ENCODE measurements at regions not wholly inside any gene's neighbourhood (a gene's known extent, or its start where the extent isn't known, plus 50 kb on each side); places are given as distances from the start of the nearest gene placed in this dataset.

DNA sequence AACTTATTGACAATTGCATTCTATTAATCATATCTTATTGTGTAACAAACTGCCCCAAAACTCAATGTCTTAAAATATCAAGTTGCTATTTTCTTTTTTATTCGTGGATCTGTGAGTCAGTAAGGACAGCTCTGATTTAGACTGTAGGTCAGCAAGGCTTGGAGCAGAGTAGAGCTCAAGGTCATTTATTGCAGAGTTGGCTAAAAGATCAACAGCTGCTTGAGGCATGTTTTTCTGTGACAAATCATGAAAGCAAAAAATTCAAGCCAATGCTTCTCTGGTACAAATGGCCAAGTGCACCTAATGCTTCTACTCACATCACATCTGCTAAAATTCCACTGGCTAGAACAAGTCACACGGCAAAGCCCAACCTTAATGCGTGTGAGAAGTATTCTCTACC, 497.7 kb upstream of the LRATD1 start:
- no peak overlapping the region for H3K27ac ChIP-seq (ENCODE audit: low read depth, low read length)
- no peak overlapping the region for H2BK15ac ChIP-seq (ENCODE audit: low read length)
- no peak overlapping the region for H2AK5ac ChIP-seq (ENCODE audit: low read depth, low read length)
- no peak overlapping the region for H3K56ac ChIP-seq (replicated peaks; ENCODE audit: insufficient read length, low read depth, low read length)
- no peak overlapping the region for H3K9ac ChIP-seq (replicated peaks in 1 of 4; ENCODE audit: extremely low read depth in 1 of 4, low read depth in 3 of 4, low read length in 3 of 4)
- no peaks in the 10 kb centered on the region for H3K4me1 ChIP-seq (replicated peaks in 1 of 4; ENCODE audit: control insufficient read depth in 3 of 4, insufficient read depth in 4 of 4, low read length in 3 of 4)
- no peaks in the 10 kb centered on the region for H3K27me3 ChIP-seq (replicated peaks in 1 of 4; ENCODE audit: control insufficient read depth in 3 of 4, extremely low read depth in 1 of 4, insufficient read depth in 3 of 4, low read length in 3 of 4)
- no peak overlapping the region for H2BK120ac ChIP-seq (replicated peaks; ENCODE audit: low read depth, low read length)
- no peak overlapping the region for H4K5ac ChIP-seq (ENCODE audit: insufficient read length, low read depth, low read length)
- no peak overlapping the region for H3K23ac ChIP-seq (ENCODE audit: insufficient read length)
- H3K4me3 ChIP-seq (ENCODE audit: extremely low read depth in 1 of 4, insufficient read depth in 2 of 4, low read depth in 3 of 4, low read length in 4 of 4) = no peak overlapping the region
- no peaks in the 10 kb centered on the region for H3K23me2 ChIP-seq (ENCODE audit: low read depth, low read length)
- H3K4me2 ChIP-seq (ENCODE audit: insufficient read depth in 1 of 2, low read depth in 2 of 2, low read length in 2 of 2) = no peak overlapping the region
- H3K36me3 ChIP-seq (ENCODE audit: control insufficient read depth in 2 of 4, insufficient read depth in 4 of 4, low read length in 3 of 4) = no peaks in the 10 kb centered on the region
- no peaks in the 10 kb centered on the region for H3K79me1 ChIP-seq (ENCODE audit: low read depth, low read length)
- FAIRE-seq = no peak
- H2AFZ ChIP-seq (ENCODE audit: low read length) = no peak overlapping the region
- H4K8ac ChIP-seq (ENCODE audit: extremely low read depth, insufficient read depth, low read length) = no peak overlapping the region
- H4K20me1 ChIP-seq (replicated peaks in 1 of 2; ENCODE audit: control insufficient read depth in 1 of 2, insufficient read depth in 2 of 2, low read length in 2 of 2) = no peaks in the 10 kb centered on the region
- H3K9me3 ChIP-seq (ENCODE audit: insufficient read depth in 2 of 2, low read depth in 1 of 2, low read length in 1 of 2) = no peaks in the 10 kb centered on the region
- CTCF ChIA-PET (ENCODE audit: partially characterized antibody) = no interaction called here
- H3K18ac ChIP-seq (ENCODE audit: extremely low read depth, low read length) = no peak overlapping the region
- H2BK20ac ChIP-seq (ENCODE audit: low read length) = no peak overlapping the region
- no peaks in the 10 kb centered on the region for H3K79me2 ChIP-seq (ENCODE audit: control insufficient read depth in 1 of 2, insufficient read depth in 2 of 2, low read length in 2 of 2)
- no peak overlapping the region for H2BK5ac ChIP-seq (ENCODE audit: low read depth, low read length)
- WGBS, 2 experiments (ENCODE audit: extremely low coverage in 1 of 2, insufficient coverage in 1 of 2, insufficient read length in 1 of 2, insufficient replicate concordance in 2 of 2, low coverage in 1 of 2, low lambda C conversion rate in 2 of 2, missing lambda C conversion rate in 1 of 2) = 85% methylated on average over 3 of the region's 3 CpGs; no CpG with 5 or more reads in 1 of the 2 experiments
- POLR2A ChIA-PET (ENCODE audit: partially characterized antibody) = no interaction called here
- no peak overlapping the region for H3K14ac ChIP-seq (ENCODE audit: insufficient read length)
- no peak for DNase-seq (ENCODE audit: low read depth in 1 of 2, low spot score in 2 of 2)
- no peak overlapping the region for H3K4ac ChIP-seq (replicated peaks; ENCODE audit: insufficient read length, low read depth, low read length)
- H4K91ac ChIP-seq (replicated peaks; ENCODE audit: insufficient read length, low read length) = no peak overlapping the region
- H2BK12ac ChIP-seq (ENCODE audit: low read depth, low read length) = no peak overlapping the region
- TF ChIP-seq, protein P1, sequence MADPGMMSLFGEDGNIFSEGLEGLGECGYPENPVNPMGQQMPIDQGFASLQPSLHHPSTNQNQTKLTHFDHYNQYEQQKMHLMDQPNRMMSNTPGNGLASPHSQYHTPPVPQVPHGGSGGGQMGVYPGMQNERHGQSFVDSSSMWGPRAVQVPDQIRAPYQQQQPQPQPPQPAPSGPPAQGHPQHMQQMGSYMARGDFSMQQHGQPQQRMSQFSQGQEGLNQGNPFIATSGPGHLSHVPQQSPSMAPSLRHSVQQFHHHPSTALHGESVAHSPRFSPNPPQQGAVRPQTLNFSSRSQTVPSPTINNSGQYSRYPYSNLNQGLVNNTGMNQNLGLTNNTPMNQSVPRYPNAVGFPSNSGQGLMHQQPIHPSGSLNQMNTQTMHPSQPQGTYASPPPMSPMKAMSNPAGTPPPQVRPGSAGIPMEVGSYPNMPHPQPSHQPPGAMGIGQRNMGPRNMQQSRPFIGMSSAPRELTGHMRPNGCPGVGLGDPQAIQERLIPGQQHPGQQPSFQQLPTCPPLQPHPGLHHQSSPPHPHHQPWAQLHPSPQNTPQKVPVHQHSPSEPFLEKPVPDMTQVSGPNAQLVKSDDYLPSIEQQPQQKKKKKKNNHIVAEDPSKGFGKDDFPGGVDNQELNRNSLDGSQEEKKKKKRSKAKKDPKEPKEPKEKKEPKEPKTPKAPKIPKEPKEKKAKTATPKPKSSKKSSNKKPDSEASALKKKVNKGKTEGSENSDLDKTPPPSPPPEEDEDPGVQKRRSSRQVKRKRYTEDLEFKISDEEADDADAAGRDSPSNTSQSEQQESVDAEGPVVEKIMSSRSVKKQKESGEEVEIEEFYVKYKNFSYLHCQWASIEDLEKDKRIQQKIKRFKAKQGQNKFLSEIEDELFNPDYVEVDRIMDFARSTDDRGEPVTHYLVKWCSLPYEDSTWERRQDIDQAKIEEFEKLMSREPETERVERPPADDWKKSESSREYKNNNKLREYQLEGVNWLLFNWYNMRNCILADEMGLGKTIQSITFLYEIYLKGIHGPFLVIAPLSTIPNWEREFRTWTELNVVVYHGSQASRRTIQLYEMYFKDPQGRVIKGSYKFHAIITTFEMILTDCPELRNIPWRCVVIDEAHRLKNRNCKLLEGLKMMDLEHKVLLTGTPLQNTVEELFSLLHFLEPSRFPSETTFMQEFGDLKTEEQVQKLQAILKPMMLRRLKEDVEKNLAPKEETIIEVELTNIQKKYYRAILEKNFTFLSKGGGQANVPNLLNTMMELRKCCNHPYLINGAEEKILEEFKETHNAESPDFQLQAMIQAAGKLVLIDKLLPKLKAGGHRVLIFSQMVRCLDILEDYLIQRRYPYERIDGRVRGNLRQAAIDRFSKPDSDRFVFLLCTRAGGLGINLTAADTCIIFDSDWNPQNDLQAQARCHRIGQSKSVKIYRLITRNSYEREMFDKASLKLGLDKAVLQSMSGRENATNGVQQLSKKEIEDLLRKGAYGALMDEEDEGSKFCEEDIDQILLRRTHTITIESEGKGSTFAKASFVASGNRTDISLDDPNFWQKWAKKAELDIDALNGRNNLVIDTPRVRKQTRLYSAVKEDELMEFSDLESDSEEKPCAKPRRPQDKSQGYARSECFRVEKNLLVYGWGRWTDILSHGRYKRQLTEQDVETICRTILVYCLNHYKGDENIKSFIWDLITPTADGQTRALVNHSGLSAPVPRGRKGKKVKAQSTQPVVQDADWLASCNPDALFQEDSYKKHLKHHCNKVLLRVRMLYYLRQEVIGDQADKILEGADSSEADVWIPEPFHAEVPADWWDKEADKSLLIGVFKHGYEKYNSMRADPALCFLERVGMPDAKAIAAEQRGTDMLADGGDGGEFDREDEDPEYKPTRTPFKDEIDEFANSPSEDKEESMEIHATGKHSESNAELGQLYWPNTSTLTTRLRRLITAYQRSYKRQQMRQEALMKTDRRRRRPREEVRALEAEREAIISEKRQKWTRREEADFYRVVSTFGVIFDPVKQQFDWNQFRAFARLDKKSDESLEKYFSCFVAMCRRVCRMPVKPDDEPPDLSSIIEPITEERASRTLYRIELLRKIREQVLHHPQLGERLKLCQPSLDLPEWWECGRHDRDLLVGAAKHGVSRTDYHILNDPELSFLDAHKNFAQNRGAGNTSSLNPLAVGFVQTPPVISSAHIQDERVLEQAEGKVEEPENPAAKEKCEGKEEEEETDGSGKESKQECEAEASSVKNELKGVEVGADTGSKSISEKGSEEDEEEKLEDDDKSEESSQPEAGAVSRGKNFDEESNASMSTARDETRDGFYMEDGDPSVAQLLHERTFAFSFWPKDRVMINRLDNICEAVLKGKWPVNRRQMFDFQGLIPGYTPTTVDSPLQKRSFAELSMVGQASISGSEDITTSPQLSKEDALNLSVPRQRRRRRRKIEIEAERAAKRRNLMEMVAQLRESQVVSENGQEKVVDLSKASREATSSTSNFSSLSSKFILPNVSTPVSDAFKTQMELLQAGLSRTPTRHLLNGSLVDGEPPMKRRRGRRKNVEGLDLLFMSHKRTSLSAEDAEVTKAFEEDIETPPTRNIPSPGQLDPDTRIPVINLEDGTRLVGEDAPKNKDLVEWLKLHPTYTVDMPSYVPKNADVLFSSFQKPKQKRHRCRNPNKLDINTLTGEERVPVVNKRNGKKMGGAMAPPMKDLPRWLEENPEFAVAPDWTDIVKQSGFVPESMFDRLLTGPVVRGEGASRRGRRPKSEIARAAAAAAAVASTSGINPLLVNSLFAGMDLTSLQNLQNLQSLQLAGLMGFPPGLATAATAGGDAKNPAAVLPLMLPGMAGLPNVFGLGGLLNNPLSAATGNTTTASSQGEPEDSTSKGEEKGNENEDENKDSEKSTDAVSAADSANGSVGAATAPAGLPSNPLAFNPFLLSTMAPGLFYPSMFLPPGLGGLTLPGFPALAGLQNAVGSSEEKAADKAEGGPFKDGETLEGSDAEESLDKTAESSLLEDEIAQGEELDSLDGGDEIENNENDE (IDR thresholded peaks at IDR 0.05; ENCODE audit: insufficient replicate concordance, low read length) = no peak

All from H1 (cell line).